SH-SY5Y (cell line): ENCODE measurements at regions not wholly inside any gene's neighbourhood (a gene's known extent, or its start where the extent isn't known, plus 50 kb on each side); places are given as distances from the start of the nearest gene placed in this dataset.

Experiments used
- GATA2 ChIP-seq: IDR thresholded peaks from 2 replicates; pipeline ENCODE4 v1.6.1; 2011; ENCODE audit warnings: mild to moderate bottlenecking, low read depth, low read length
- GATA3 ChIP-seq: IDR thresholded peaks from 2 replicates; pipeline ENCODE4 v1.6.1; 2011; ENCODE audit warnings: low read depth, mild to moderate bottlenecking, low read length, moderate library complexity

GRCh38 chr1:96651517-96651916 lies 70.1 kb upstream of the PTBP2 start:
- TF ChIP-seq GATA3 (no peak), GATA2 (no peak)
